ENCODE measurements at regions not wholly inside any gene's neighbourhood (a gene's known extent, or its start where the extent isn't known, plus 50 kb on each side); places are given as distances from the start of the nearest gene placed in this dataset.
"Not testable (repeated sequence)": the region's sequence is repeated elsewhere in the genome, so short reads cannot be mapped to it uniquely, and the experiment has no call there.

DNA sequence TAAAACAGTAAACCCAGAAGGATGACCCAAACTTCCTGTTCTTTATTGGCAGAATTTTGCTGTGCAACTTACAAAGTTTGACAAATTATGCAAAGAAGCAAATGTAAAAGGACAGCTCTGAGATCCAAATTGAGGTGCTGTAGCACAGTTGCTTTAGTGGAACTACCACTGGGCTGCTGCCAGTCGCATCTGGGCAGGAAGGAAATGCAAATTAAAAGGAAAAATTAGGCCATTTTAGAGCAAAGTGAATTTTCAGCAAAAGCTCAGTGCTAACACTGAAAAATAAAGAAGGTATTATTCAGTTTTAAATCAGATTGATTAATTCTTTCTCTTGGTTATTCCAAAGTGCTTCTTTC lies 104.5 kb downstream of the ZMAT3 start:
- DNase-seq = no peak

DNA sequence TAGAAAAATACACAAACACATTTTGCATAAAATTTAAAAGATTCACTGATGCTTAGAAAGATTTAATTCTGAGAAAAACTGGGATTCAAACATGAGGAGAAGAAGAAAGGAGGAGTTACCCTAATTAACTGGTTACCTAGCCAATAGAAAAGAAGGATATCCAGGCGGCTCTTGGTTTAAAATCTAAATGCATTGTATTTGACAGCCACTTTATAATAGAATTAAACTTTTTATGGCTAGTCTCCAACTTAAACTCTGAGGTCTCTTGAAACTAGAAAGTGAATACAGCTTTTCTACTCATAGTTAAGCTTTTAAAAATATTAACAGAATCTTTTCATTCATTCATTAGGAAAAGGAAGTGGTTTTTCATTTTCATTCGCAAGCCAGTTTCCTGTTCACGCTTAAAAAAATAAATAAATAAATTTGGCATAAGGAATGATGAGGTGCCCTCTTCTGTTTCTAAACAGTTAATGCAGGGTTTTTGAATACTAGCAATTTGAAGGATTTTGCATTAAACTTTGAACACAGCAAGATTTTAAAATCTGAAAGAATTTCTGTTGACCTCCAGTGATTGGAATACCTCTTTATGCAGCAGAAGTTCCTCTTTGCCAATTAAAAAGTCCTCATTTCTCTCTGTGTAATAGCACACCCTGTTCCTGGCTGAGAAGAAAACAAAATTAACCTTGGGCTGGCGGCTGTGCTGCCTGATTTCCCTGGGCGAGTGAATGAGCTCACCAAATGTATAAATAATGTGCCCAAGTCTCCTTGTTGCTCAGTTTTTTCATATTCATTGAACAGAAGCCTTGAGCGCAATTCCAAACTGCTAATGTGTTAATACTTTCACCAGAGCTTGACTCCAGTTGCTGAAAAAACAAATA lies 105.1 kb downstream of the ZMAT3 start:
- peak; percentile 2 for DNase-seq

DNA sequence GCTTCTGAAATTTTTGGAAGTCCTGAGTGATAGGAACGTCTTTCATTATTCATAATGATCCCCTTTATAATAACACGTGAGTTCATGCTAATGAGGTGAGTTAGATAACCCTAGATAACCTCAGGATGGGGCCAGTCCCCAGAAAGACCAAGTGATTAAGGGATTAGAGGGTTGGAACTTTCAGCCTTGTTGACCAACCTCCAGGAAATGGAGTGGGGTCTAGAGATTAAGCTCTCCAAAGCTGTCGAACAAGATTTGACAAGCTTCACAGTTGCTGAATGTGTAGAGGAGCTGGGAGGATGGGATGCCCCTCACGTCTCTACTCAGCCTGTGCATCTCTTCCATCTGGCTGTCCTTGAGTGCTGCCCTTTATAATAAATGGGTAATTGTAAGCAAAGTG lies 107.1 kb downstream of the ZMAT3 start:
- no peak for DNase-seq

DNA sequence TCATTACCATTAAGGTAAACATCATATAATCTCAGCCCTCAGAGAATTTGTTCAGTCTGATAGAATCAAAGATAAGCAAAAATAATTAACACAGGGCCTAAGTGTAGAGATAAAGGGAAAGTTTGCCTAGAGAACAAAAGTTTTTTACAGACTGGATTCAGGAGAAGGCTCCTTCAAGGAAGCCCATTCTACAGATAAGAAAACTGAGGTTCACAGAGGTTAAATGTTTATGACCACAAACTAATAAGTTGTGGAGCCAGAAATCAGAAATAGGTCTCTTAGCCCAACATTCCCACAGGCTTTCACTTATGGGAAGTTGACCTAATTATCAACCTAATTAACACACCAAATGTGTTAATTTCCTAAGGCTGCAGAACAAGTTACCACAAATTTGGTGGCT lies 110.7 kb downstream of the ZMAT3 start:
- DNase-seq = no peak

DNA sequence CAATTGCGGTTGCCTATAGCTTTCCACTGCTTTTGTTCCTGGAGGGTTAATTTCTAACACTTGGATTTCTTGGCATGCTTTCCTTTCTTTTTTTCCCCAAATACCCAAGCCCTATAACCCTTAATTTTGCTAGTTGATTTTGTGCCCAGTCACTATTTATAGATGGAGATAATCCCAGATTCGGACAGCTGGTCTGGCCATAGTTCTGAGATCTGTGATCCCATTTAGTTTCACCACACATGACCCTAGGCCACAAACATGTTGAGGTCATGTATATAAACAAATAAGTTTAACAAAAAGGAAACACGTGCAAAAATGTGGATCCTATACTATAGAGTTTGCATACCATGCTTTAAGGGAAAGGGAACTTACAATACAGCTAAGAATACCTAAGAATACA lies 111.4 kb downstream of the ZMAT3 start:
- no peak for DNase-seq

DNA sequence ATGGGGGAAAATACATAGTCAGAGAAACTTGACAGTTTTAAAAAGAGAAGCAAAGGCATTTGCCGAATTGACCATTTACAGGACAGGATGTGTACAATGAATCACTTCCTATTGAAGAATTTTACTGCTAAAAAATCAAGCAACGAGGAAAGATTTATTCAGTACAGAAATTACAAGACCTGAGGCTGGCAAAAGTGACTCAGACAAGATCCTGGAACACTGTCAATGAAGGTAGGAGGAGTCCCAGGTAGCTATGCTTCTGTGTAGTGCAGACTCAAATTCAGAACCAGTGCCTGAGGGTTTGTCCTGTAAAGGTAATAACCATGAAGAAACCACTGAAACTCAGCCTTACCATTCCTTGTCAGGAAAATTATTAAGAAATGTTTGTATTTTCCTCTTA lies 120.9 kb downstream of the ZMAT3 start:
- no peak for DNase-seq

DNA sequence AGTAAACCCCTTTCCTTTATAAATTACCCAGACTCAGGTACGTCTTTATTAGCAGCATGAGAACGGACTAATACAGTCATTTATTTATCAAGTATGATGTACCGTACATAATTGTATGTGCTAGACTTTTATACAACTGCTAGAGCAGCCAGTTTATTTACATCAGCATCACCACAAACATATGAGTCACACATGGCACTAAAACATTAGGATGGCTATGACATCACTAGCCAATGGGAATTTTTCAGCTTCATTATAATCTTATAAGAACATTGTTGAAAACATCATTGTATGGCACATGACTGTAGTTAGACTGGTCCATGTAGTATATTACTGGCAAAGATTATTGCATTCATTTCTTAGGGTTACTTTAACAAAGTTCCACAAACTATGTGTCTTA lies 121.7 kb downstream of the ZMAT3 start:
- DNase-seq = no peak

DNA sequence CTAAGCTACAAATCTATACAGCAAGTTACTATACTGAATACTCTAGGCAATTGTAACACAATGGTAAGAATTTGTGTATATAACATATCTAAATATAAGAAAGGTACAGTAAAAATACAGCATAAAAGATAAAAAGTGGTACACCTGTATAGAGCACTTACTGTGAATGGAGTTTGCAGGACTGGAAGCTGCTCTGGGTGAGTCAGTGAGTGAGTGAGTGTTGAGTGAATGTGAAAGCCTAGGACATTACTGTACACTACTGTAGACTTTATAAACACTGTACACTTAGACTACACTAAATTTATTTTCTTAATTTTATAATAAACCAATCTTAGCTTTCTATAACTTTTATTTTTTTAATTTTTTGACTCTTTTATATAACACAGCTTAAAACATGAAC lies 123.1 kb downstream of the ZMAT3 start:
- DNase-seq = no peak

DNA sequence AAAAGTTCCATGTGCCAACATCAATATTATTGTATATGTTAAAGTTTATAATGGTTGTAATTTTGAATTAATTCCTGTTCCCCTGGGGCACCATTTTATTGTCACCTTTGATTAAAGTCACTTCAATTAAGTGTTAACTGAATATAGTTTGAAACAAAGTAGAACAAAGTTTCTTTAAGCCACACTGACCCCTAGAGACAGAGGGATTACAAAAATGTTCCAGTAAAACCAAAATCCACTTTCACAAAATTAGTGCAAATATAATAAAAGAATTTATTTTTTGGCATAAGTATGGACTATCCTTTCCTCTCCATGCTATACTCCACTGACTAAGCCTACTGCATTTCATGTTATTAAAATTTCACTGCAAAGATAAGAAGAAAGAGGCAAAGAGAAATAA lies 123.9 kb downstream of the ZMAT3 start:
- DNase-seq = no peak

DNA sequence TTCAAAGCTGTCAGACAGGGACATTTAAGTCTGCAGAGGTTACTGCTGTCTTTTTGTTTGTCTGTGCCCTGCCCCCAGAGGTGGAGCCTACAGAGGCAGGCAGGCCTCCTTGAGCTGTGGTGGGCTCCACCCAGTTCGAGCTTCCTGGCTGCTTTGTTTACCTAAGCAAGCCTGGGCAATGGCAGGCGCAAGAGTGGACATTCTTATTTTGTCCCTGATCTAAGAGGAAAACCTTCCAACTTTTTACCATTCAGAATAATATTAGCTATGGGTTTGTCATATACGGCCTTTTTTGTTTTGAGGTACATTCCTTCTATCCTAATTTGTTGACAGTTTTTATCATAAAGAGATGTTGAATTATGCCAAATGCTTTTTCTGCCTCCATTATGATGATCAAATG lies 129.3 kb downstream of the ZMAT3 start:
- not testable (repeated sequence) for DNase-seq

DNA sequence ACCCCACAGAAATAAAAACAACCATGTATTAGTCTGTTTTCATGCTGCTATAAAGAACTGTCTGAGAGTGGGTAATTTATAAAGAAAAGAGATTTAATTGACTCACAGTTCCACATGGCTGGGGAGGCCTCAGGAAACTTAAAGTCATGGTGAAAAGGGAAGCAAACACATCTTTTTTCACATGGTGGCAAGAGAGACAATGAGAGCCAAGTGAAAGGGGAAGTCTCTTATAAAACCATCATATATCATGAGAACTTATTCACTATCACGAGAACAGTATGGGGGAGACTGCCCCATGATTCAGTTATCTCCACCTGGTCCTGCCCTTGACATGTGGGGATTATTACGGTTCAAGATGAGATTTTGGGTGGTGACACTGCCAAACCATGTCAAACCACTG lies 141.5 kb downstream of the ZMAT3 start:
- DNase-seq = no peak

DNA sequence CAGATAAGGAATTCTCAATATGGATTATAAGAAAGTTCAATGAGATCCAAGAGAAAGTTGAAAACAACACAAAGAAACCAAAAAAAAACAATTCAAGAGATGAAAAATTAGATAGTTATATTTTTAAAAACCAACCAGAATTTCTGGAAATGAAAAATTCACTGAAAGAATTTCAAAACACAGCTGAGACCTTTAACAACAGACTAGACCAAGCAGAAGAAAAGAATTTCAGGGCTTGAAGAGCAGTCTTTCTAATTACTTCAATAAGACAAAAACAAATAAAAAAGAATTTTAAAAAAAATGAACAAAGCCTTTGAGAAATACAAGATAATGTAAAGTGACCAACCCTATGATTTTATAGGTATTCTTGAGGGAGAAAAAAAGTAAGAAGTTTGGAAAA lies 155.4 kb downstream of the ZMAT3 start:
- no peak for DNase-seq

DNA sequence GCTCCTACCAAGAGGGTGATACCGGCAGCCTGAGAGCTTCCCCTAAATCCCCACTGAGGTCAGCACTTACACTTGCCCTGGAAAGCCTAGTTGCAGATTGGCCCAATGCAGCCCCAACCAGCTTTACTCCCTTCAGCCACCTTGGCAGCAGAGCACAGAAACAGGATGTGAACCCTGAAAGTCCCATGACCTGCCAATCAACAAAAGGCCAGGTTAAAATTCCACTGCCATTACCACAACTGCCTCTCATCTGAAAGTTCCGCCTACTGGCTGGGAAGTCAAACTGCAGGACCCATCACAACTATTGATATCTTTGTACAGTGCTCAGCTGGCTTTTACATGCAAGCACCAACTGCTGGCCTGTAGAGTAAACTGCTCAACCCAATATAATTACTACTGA lies 156.2 kb downstream of the ZMAT3 start:
- DNase-seq = no peak

DNA sequence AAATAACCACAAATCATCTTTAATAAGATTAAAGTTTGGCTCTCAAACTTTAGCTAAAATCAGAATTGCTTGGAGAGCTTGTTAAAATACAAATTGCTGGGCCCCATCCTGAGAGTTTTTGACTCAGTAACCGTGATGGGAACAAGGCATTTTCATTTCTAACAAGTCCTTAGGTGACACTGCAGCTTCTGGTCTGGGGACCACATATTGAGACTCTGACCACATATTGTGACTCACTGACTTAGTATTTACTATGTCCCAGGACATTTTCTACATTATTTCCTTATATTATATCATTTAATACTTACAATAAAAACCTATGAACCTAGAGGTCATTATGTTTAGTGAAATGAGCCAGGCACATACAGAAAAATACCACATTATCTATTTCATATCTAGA lies 164.5 kb downstream of the ZMAT3 start:
- DNase-seq = no peak

DNA sequence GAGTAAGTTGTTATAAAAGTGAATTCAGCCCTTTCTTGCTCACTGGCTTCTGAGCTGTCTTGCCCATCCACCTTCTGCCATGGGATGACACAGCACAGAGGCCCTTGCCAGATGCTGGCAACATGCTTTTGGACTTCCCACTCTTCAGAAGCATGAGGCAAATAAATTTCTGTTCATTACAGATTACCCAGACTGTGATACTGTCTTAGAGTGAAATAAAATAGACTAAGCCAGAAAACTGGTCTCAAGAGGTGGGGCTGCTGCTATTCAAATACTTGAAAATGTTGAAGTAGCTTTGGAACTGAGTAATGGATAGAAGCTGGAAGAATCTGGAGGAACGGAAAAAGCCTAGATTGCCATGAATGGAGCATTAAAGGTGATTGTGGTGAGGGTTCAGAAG lies 170.4 kb downstream of the ZMAT3 start:
- no peak for DNase-seq

DNA sequence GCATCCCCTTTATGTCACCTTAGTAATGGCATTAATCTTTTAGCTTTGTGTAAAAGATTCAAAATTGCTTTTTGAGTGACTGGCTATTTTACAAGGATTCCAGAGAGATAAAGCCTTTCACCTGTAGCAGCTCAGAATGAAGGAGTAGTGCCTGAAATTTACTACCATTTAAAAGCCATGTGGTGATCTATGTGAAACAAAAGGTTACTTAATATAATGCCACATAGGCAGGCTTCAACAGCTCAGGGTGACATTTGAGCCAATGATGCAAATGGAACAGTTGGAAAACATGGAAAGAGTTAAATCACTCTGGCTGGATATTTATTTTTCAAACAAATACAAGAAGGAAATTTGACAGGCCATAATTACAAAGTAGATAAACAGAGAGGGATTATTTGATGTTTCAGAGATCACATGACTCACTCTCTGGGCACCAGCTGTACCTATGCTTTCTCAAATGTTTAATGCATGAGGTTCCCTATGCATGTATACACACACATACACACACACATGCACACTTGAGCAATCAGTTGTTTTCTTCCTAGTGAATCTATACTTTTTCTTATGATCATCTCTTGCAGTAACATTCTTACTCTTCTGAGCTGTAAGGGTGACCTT lies 171.5 kb downstream of the ZMAT3 start:
- DNase-seq = no peak

DNA sequence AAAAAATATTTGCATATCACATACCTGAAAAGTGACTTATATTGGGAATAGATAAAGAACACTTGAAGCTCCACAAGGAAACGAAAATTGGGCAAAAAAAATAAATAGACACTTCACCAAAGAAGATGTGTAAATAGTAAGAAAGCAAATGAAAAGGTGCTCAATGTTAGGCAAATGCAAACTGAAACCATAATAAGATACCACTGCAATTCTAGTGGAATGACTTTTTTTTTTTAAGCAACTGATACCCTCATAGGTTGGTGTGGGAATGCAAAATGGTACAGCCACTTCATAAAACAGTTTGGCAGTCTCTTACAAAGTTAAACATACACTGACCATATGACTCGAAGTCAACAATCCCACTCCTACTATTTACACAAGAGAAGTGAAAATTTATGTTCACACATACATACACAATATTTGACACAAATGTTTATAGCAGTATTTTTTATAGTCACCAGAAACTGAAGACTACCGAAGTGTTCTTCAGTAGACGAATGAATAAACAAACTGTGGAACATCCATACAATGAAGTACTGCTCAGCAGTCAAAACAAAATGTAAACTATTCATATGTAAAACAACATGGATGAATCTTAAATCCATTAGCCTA lies 176.3 kb downstream of the ZMAT3 start:
- no peak for DNase-seq
